Astrocyte (in vitro differentiated cells and primary cell): ENCODE measurements at regions not wholly inside any gene's neighbourhood (a gene's known extent, or its start where the extent isn't known, plus 50 kb on each side); places are given as distances from the start of the nearest gene placed in this dataset.

Experiments used
- CTCF ChIP-seq: IDR thresholded peaks from 2 replicates; pipeline ENCODE4 v1.5.1; 2011; ENCODE audit warnings: low read depth, mild to moderate bottlenecking, inconsistent platforms, low read length, moderate library complexity; ENCODE audit not compliant: insufficient read depth
- EZH2 ChIP-seq: IDR thresholded peaks from 2 replicates; pipeline ENCODE4 v1.6.1; 2012; ENCODE audit warnings: mild to moderate bottlenecking, low read length, inconsistent platforms; ENCODE audit not compliant: insufficient read depth

GRCh38 chr5:68464424-68464823, 248.9 kb downstream of the PIK3R1 start:
- TF ChIP-seq CTCF (no peak), EZH2 (no peak)
